NOMO-1 treated with DMSO at 0.1 percent for 48 hours (cell line): ENCODE measurements at regions not wholly inside any gene's neighbourhood (a gene's known extent, or its start where the extent isn't known, plus 50 kb on each side); places are given as distances from the start of the nearest gene placed in this dataset.
"Not testable (repeated sequence)": the region's sequence is repeated elsewhere in the genome, so short reads cannot be mapped to it uniquely, and the experiment has no call there.

Source experiments
- DNase-seq: peaks from one replicate; lab custom pipeline; 2025; ENCODE audit not compliant: unreplicated experiment; lab: John Stamatoyannopoulos, UW

- DNase-seq, result no peak
Observed at GRCh38 chr14:84282618-84283017, 1247.3 kb upstream of the FLRT2 start.

DNA sequence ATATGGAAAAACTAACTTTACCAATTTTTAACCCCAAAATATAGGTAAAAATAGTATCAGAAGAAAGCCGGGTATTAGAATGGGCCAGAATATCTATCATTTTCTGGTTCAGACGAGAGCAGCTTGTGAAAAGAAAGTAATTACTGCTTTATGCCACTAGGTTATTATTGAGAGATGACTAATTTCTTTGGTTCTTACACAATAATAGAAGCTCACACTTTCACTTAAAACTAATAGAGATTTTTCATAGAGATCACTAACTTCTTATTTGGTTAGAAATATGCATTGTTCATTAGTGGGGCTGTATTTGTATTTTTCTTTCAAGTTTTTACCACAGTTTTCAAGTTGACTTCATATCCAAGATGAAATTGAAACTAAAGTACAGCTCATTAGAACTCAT is 1241.2 kb upstream of the FLRT2 start:
- peak; percentile 12 for DNase-seq

DNA sequence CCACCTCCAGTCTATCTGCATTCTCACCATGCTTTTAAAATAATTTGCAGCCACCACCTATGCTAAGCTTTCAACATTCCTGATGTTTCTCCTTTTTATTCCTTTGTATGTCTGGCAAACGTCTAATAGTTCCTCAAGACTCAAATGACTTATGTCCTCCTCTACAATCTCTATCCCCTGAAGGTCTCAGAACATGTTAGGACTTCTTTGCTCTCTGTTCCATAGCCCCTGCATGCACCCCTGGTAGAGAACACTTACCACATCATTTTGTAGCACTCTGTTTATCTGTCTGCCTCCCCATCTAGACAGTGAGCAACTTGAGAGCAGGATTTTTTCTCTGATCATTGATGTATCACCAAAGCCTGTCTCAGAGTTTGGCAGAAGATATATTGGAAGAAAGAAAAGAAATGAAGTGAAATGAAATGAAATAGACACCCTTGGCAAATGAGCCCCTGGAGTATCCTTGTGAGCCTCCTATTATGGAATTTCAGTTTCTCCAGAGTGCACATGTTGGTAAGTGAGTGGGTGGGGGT is 1231.2 kb upstream of the FLRT2 start:
- no peak for DNase-seq

- no peak for DNase-seq
Observed at GRCh38 chr14:84303140-84303539, 1226.8 kb upstream of the FLRT2 start.

GRCh38 chr14:84312551-84312950 is 1217.4 kb upstream of the FLRT2 start:
- no peak for DNase-seq

DNA sequence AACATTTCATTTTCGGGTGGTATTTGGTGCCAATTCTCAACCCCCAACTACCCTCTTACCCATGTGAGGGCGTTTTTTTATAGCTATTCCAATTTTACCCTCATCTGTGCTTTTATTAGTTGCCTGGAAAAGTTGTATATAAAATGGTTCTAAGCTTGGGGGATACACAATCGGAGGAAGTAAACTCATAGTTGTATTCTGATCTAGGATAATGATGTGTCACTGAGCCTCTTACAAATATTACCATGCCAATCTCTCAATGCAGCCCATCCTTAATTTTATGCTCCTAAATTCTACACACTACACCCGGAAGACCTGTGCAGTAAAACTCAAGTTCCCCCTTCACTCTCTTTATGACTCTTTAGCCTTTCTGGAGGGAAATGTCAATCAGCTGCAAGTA is 1206.5 kb upstream of the FLRT2 start:
- peak; percentile 53 for DNase-seq

DNA sequence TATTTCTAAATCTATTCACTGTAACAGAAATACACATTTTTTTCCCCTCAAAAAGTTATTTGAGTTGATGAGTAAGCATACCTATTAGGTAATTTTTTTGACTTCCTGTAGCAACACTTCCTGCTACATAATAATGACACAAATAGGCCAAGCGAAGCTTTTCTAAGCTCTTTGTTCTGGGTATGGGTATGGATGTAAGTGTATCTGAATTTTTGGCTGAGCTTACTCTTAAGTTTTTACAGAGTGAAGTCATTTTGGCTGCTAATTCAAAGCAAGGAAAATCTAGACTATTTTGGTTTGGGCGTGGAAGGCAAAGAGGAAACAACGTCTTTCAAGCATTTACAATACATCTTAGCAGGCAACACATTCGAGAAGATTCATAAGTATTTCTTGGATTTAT is 1206.0 kb upstream of the FLRT2 start:
- peak; percentile 53 for DNase-seq

GRCh38 chr14:84336433-84336832 is 1193.5 kb upstream of the FLRT2 start:
- DNase-seq, result no peak

- DNase-seq, result no peak
Observed at GRCh38 chr14:84340938-84341337, 1189.0 kb upstream of the FLRT2 start.

DNA sequence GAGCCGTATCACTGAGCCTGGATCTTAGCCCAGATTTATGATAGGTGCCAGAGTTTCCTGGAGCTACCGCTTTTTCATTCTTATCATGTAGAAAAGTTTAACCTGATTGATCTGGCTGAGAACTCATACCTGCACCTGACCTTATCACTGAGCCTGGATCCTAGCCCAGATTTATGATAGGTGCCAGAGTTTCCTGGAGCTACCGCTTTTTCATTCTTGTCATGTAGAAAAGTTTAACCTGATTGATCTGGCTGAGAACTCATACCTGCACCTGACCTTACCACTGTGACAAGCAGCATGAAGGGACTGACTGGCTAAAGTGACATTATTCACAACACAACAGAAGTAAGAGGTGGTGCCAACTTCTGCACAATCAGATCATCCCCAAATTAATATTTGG is 1188.1 kb upstream of the FLRT2 start:
- not testable (repeated sequence) for DNase-seq

GRCh38 chr14:84343656-84344055 is 1186.3 kb upstream of the FLRT2 start:
- DNase-seq, result no peak

DNA sequence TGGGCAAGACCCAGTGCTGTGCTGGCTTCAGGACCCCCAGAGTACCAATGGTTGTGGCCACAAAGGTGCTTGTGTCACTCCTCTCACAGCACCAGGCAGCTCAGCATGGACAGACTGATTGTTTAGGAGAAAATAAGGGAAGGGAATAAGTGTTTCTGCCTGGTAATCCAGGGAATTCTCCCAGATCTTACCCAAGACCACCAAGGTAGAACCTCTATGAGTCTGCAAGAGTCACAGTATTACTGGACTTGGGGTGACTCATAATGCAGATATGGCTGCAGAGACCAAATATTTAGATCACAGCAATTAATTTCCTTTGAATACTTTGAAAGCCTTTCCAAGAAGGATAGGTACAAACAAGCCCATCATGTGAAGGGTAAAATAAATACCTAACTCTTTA is 1178.3 kb upstream of the FLRT2 start:
- DNase-seq, result no peak

GRCh38 chr14:84361476-84361875 is 1168.5 kb upstream of the FLRT2 start:
- DNase-seq, result no peak

GRCh38 chr14:84375235-84375634 is 1154.7 kb upstream of the FLRT2 start:
- peak; percentile 39 for DNase-seq

GRCh38 chr14:84390010-84390409 is 1139.9 kb upstream of the FLRT2 start:
- no peak for DNase-seq

GRCh38 chr14:84397631-84398030 is 1132.3 kb upstream of the FLRT2 start:
- no peak for DNase-seq

DNA sequence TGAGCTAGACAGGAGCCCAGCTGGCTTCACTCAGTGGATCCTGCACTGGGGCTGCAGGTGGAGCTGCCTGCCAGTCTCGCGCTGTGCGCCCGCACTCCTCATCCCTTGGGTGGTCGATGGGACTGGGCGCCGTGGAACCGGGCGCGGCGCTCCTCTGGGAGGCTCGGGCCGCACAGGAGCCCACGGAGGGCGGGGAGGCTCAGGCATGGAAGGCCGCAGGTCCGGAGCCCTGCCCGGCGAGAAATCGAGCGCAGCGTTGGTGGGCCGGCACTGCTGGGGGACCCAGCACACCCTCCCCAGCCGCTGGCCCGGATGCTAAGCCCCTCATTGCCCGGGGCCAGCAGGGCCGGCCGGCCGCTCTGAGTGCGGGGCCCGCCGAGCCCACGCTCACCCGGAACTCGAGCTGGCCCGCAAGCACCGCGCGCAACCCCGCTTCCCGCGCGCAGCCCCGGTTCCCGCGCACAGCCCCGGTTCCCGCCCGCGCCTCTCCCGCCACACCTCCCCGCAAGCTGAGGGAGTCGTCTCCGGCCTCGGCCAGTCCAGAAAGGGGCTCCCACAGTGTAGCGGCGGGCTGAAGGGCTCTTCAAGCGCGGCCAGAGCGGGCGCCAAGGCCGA is 1130.5 kb upstream of the FLRT2 start:
- DNase-seq, result no peak

DNA sequence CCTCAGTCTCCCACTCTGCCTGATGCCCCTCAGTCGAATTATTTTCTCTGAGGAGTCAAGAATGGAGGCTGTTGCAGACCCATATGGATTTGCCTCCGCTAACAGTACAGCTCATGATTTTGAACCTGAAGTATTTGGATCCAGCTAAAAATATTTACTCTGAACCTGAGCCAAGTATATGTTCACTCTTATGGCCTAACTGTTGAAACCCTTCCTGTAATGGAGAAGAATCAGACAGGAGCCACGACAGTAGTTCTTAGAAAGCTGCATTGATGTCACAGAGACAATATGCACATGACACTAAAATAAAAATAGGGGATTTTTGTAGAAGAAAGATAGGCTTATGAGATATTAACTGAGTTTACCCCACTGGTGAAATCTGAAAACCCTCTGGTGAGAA is 1128.3 kb upstream of the FLRT2 start:
- no peak for DNase-seq

DNA sequence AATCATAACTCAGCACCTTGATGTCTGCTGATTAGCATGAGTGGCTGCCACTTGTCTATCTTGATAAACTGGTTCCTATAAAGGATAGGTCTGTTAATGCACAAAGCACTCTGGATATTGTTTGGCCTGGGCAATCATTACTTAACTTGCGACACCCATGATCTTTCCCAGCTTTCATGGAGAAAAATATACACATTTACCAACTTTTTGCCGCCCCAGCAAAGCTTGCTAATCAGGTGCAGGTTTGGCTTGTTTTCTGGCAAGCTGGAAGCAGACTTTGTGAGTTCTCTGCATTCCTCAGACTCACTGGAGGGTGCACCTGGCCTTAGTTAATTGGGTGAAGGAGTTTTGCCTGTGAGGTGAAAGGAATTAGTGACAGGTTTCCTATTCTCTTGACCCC is 1126.4 kb upstream of the FLRT2 start:
- no peak for DNase-seq

- DNase-seq, result no peak
Observed at GRCh38 chr14:84404246-84404645, 1125.7 kb upstream of the FLRT2 start.

GRCh38 chr14:84409435-84409834 is 1120.5 kb upstream of the FLRT2 start:
- no peak for DNase-seq

- no peak for DNase-seq
Observed at GRCh38 chr14:84410344-84410743, 1119.6 kb upstream of the FLRT2 start.

DNA sequence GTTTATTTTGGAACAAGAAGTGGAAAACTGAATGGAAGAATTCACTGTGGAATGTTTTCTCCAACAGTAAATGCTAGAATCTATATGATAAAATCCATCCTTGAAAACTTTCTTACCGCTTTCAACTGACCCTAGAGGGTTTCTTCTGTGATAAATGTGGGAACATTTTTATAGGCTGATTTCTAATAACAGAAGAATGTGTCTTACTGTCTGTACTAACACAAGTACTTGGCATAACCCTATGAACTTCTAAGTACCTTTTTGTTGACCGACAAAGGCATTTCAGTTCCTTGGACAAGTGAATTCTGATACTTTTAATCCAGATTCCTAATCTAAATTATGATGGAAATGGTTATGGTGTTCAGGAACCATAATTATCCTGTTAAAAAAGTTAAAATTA is 1109.7 kb upstream of the FLRT2 start:
- DNase-seq, result no peak
